WTC11 (cell line): ENCODE measurements at regions not wholly inside any gene's neighbourhood (a gene's known extent, or its start where the extent isn't known, plus 50 kb on each side); places are given as distances from the start of the nearest gene placed in this dataset.

ENCODE experiments used
- ATAC-seq: fragments of 200-7000 bp; cut with Tn5 transposase; 2 replicates; pipeline ENCODE4 v1.10.0; 2021; ENCODE audit warnings: mild to moderate bottlenecking, moderate library complexity
- CTCF ChIA-PET: fragments of 300-600 bp; sonication (Branson Sonifier 250); formaldehyde crosslinking; loops from one replicate; lab custom pipeline; 2021; ENCODE audit warnings: antibody characterized with exemption; lab: Charles Lee
- POLR2A ChIA-PET: fragments of 350-600 bp; sonication (Branson Sonifier 250); formaldehyde crosslinking; loops from one replicate; lab custom pipeline; 2021; ENCODE audit warnings: antibody characterized with exemption; lab: Charles Lee
- DNase-seq: peaks from one replicate; pipeline ENCODE4 v3.0.0; 2021; ENCODE audit warnings: low spot score
- H3K27ac Mint-ChIP-seq: 2 replicates; pipeline ENCODE4 v1.8.0; 2021; ENCODE audit warnings: mixed read lengths
- H3K27me3 Mint-ChIP-seq: 2 replicates; pipeline ENCODE4 v1.8.0; 2021; ENCODE audit warnings: low read depth, mild to moderate bottlenecking, moderate library complexity, mixed read lengths
- H3K36me3 Mint-ChIP-seq: 2 replicates; pipeline ENCODE4 v1.8.0; 2021; ENCODE audit warnings: mixed read lengths
- H3K4me1 Mint-ChIP-seq: 2 replicates; pipeline ENCODE4 v1.8.0; 2022; ENCODE audit warnings: mixed read lengths
- H3K4me3 Mint-ChIP-seq: 2 replicates; pipeline ENCODE4 v1.8.0; 2021; ENCODE audit warnings: mild to moderate bottlenecking, moderate library complexity, mixed read lengths
- H3K9me3 Mint-ChIP-seq: 2 replicates; pipeline ENCODE4 v1.8.0; 2021; ENCODE audit warnings: mixed read lengths
- E2F1 ChIP-seq: sonication (generic); formaldehyde crosslinking; IDR thresholded peaks from 2 replicates; pipeline ENCODE4 v1.8.0; 2022; ENCODE audit warnings: mild to moderate bottlenecking, missing genetic modification reagents
- ESRRA ChIP-seq: sonication (generic); formaldehyde crosslinking; IDR thresholded peaks from 2 replicates; pipeline ENCODE4 v1.8.1; 2022; ENCODE audit warnings: mild to moderate bottlenecking, missing genetic modification reagents, borderline replicate concordance
- FOXJ3 ChIP-seq: sonication (generic); formaldehyde crosslinking; IDR thresholded peaks from 2 replicates; pipeline ENCODE4 v1.9.0; 2021; ENCODE audit warnings: missing genetic modification reagents, mild to moderate bottlenecking, borderline replicate concordance
- GABPB1 ChIP-seq: sonication (generic); formaldehyde crosslinking; IDR thresholded peaks from 2 replicates; pipeline ENCODE4 v1.8.1; 2023; ENCODE audit warnings: mild to moderate bottlenecking, missing genetic modification reagents
- KAT7 ChIP-seq: sonication (generic); formaldehyde crosslinking; IDR thresholded peaks from 2 replicates; pipeline ENCODE4 v1.8.1; 2023; ENCODE audit warnings: missing genetic modification reagents, mild to moderate bottlenecking, borderline replicate concordance
- NFE2L1 ChIP-seq: sonication (generic); formaldehyde crosslinking; IDR thresholded peaks from 2 replicates; pipeline ENCODE4 v1.8.1; 2023; ENCODE audit warnings: missing genetic modification reagents
- NR3C1 ChIP-seq: sonication (generic); formaldehyde crosslinking; conservative IDR thresholded peaks from 2 replicates; pipeline ENCODE4 v1.8.1; 2023; ENCODE audit warnings: low read depth, mild to moderate bottlenecking, missing genetic modification reagents
- PRRX2 ChIP-seq: fragments of 250-450 bp; sonication (Bioruptor Pico); IDR thresholded peaks from 2 replicates; pipeline ENCODE4 v1.8.0; 2021; ENCODE audit warnings: mild to moderate bottlenecking
- TCF7 ChIP-seq: sonication (generic); formaldehyde crosslinking; IDR thresholded peaks from 2 replicates; pipeline ENCODE4 v1.8.0; 2022; ENCODE audit warnings: mild to moderate bottlenecking, low read depth, missing genetic modification reagents, moderate library complexity
- TP53 ChIP-seq: sonication (generic); formaldehyde crosslinking; IDR thresholded peaks from 2 replicates; pipeline ENCODE4 v1.8.1; 2023; ENCODE audit warnings: mild to moderate bottlenecking, missing genetic modification reagents
- TF ChIP-seq, protein P1 (sequence below): sonication (generic); formaldehyde crosslinking; IDR thresholded peaks from 2 replicates; pipeline ENCODE4 v1.8.1; 2023; ENCODE audit warnings: mild to moderate bottlenecking, missing genetic modification reagents, moderate library complexity
- TF ChIP-seq, protein P2 (sequence below): fragments of 250-450 bp; sonication (Bioruptor Pico); conservative IDR thresholded peaks from 2 replicates; pipeline ENCODE4 v1.9.0; 2021; ENCODE audit warnings: mild to moderate bottlenecking
- TF ChIP-seq, protein P3 (sequence below): sonication (generic); formaldehyde crosslinking; IDR thresholded peaks from 2 replicates; pipeline ENCODE4 v1.8.0; 2022; ENCODE audit warnings: mild to moderate bottlenecking, missing genetic modification reagents
- TF ChIP-seq, protein P4 (sequence below): fragments of 200-600 bp; IDR thresholded peaks from 2 replicates; pipeline ENCODE4 v1.8.0; 2022; ENCODE audit warnings: antibody characterized with exemption
- TF ChIP-seq, protein P5 (sequence below): fragments of 250-450 bp; sonication (Bioruptor Pico); IDR thresholded peaks from 2 replicates; pipeline ENCODE4 v1.8.0; 2021; ENCODE audit warnings: mild to moderate bottlenecking

DNA sequence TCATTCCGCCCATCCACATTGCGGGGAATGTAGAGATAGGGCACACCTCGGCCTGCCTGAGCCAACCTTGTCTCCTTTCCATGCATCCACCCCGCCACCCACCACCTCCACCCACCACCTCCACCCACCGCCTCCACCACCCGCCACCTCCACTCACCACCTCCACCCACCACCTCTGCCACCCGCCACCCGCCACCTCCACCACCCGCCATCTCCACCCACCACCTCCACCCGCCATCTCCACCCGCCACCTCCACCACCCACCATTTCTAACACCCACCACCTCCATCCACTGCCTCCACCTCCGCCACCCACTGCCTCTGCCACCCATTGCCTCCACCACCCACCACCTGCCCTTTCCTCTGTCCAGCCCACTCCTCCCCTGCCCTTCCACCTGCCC, 78.4 kb downstream of the IGLL1 start (continued):
- TF ChIP-seq PRRX2 (CRISPR knock-in tag) (no peak), KAT7 (CRISPR knock-in tag) (no peak), TCF7 (CRISPR knock-in tag) (no peak), NR3C1 (CRISPR knock-in tag) (no peak), ESRRA (CRISPR knock-in tag) (no peak)

DNA sequence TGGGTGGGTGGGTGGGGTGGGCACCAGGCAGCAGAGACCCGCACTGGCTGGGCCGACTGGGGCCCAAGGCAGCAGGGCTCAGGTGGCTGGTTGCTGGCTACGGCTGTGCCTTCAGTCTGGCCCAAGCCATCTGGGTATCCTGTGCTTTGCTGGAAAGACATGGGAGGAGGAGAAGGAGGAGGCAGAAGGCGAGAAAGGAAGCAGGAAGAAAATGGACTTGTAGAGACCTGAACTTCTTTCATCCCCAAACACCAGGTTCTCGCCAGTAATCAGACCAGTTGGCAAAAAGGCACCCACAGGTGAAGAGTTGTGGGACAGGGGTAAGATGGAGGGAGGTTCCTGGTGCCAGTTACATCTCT, 78.8 kb downstream of the IGLL1 start:
- Mint-ChIP-seq H3K4me1 (peaks cover 21% of the 10 kb centered on the region), H3K27me3 (peaks cover 21% of the 10 kb centered on the region), H3K4me3 (no peak overlapping the region), H3K27ac (no peak overlapping the region), H3K36me3 (no peaks in the 10 kb centered on the region)
- POLR2A ChIA-PET: no interaction called here
- DNase-seq (no peak), ATAC-seq (no peak)
- TF ChIP-seq GABPB1 (no peak), E2F1 (no peak)
- TF ChIP-seq, protein P1, sequence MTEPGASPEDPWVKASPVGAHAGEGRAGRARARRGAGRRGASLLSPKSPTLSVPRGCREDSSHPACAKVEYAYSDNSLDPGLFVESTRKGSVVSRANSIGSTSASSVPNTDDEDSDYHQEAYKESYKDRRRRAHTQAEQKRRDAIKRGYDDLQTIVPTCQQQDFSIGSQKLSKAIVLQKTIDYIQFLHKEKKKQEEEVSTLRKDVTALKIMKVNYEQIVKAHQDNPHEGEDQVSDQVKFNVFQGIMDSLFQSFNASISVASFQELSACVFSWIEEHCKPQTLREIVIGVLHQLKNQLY (CRISPR knock-in tag): no peak
- TF ChIP-seq, protein P2, sequence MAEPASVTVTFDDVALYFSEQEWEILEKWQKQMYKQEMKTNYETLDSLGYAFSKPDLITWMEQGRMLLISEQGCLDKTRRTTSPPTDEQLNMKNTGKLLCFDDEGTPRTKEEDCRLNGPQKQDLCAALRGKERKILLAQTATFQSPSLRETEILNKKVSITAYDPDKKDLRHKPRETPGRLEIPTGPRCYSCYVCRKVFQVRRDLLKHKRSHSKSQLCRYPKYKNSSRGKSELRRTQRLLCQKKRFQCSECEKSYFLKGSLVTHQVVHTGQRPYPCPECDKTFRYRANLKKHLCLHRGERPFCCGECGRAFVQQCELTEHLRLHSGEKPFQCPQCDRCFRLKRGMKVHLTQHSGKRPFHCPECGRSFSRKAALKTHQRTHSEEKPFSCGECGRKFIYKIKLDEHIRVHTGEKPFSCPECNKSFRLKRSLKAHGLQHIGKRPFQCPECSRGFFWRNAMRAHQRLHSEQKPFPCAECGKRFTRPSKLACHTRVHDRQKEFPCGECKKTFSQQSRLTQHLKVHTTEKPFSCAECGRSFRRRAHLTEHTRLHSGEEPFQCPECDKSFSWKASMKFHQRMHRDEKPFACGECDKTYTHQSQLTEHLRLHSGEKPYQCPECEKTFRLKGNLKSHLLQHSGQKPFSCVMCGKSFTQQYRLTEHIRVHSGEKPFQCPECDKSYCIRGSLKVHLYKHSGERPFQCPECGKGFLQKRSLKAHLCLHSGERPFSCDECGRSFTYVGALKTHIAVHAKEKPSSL (CRISPR knock-in tag): no peak
- TF ChIP-seq, protein P3, sequence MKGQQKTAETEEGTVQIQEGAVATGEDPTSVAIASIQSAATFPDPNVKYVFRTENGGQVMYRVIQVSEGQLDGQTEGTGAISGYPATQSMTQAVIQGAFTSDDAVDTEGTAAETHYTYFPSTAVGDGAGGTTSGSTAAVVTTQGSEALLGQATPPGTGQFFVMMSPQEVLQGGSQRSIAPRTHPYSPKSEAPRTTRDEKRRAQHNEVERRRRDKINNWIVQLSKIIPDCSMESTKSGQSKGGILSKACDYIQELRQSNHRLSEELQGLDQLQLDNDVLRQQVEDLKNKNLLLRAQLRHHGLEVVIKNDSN (CRISPR knock-in tag): no peak
- TF ChIP-seq, protein P4, sequence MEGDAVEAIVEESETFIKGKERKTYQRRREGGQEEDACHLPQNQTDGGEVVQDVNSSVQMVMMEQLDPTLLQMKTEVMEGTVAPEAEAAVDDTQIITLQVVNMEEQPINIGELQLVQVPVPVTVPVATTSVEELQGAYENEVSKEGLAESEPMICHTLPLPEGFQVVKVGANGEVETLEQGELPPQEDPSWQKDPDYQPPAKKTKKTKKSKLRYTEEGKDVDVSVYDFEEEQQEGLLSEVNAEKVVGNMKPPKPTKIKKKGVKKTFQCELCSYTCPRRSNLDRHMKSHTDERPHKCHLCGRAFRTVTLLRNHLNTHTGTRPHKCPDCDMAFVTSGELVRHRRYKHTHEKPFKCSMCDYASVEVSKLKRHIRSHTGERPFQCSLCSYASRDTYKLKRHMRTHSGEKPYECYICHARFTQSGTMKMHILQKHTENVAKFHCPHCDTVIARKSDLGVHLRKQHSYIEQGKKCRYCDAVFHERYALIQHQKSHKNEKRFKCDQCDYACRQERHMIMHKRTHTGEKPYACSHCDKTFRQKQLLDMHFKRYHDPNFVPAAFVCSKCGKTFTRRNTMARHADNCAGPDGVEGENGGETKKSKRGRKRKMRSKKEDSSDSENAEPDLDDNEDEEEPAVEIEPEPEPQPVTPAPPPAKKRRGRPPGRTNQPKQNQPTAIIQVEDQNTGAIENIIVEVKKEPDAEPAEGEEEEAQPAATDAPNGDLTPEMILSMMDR: no peak
- TF ChIP-seq, all 79 proteins: peak for 0
- CTCF ChIA-PET: interaction anchor here (1.5 kb wide), 1 partner anchor 67 kb away, joined by 3 read pairs; no protein-coding TSS in a partner anchor
- H3K9me3 Mint-ChIP-seq: no peaks in the 10 kb centered on the region

- DNase-seq: no peak
- ChIA-PET CTCF (interaction anchor here (1.5 kb wide), 1 partner anchor 67 kb away, joined by 3 read pairs; no protein-coding TSS in a partner anchor), POLR2A (no interaction called here)
- H3K36me3 Mint-ChIP-seq: no peaks in the 10 kb centered on the region
- H3K9me3 Mint-ChIP-seq: no peaks in the 10 kb centered on the region
- peaks cover 24% of the 10 kb centered on the region for H3K4me1 Mint-ChIP-seq
- TF ChIP-seq FOXJ3 (CRISPR knock-in tag) (no peak), NFE2L1 (no peak), TP53 (CRISPR knock-in tag) (no peak)
- TF ChIP-seq, protein P4: no peak
- TF ChIP-seq, protein P5, sequence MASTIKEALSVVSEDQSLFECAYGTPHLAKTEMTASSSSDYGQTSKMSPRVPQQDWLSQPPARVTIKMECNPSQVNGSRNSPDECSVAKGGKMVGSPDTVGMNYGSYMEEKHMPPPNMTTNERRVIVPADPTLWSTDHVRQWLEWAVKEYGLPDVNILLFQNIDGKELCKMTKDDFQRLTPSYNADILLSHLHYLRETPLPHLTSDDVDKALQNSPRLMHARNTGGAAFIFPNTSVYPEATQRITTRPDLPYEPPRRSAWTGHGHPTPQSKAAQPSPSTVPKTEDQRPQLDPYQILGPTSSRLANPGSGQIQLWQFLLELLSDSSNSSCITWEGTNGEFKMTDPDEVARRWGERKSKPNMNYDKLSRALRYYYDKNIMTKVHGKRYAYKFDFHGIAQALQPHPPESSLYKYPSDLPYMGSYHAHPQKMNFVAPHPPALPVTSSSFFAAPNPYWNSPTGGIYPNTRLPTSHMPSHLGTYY: no peak
- ATAC-seq: peak; percentile 55
- H3K27ac Mint-ChIP-seq: no peak overlapping the region
- peaks cover 21% of the 10 kb centered on the region for H3K27me3 Mint-ChIP-seq
- H3K4me3 Mint-ChIP-seq: no peak overlapping the region; the same call in 1 of the 2 replicates
Observed at GRCh38 chr22:23500508-23501260, 79.4 kb downstream of the IGLL1 start.
